DOHH2 (cell line): ENCODE measurements at regions not wholly inside any gene's neighbourhood (a gene's known extent, or its start where the extent isn't known, plus 50 kb on each side); places are given as distances from the start of the nearest gene placed in this dataset.

ENCODE experiments used
- CTCF ChIP-seq: fragments of 200-600 bp; sonication (generic); IDR thresholded peaks from one replicate; pipeline ENCODE4 v1.5.1; 2014; ENCODE audit warnings: antibody characterized with exemption, mild to moderate bottlenecking, low read depth, low read length; ENCODE audit not compliant: poor library complexity, severe bottlenecking
- EZH2phosphoT487 ChIP-seq: fragments of 200-600 bp; sonication (generic); IDR thresholded peaks from 2 replicates; pipeline ENCODE4 v1.6.1; 2017; ENCODE audit warnings: borderline replicate concordance, mild to moderate bottlenecking, antibody characterized with exemption, low read length, moderate library complexity, mixed read lengths

GRCh38 chr13:73696271-73696670 lies 437.9 kb downstream of the KLF12 start:
- TF ChIP-seq CTCF = no peak
- no peak for TF ChIP-seq EZH2phosphoT487
